Dendritic cell treated with granulocyte-macrophage colony-stimulating factor and Interleukin-4, amounts not matched to agents 40 ng/mL and 50 ng/mL, for 4 days (primary cell): ENCODE measurements at regions not wholly inside any gene's neighbourhood (a gene's known extent, or its start where the extent isn't known, plus 50 kb on each side); places are given as distances from the start of the nearest gene placed in this dataset.

Experiments used
- H3K27ac Mint-ChIP-seq: one replicate; pipeline ENCODE4 v1.8.0; 2022; ENCODE audit warnings: mild to moderate bottlenecking, mixed read lengths
- H3K27me3 Mint-ChIP-seq: one replicate; pipeline ENCODE4 v1.8.0; 2022; ENCODE audit warnings: mild to moderate bottlenecking, mixed read lengths
- H3K36me3 Mint-ChIP-seq: one replicate; pipeline ENCODE4 v1.8.0; 2022; ENCODE audit warnings: low read depth, mixed read lengths
- H3K4me1 Mint-ChIP-seq: one replicate; pipeline ENCODE4 v1.8.0; 2022; ENCODE audit warnings: low read depth, mixed read lengths
- H3K4me3 Mint-ChIP-seq: one replicate; pipeline ENCODE4 v1.8.0; 2022; ENCODE audit warnings: mild to moderate bottlenecking, moderate library complexity, mixed read lengths
- H3K9me3 Mint-ChIP-seq: one replicate; pipeline ENCODE4 v1.8.0; 2022; ENCODE audit warnings: mixed read lengths
- intact Hi-C: fragments of 100-400 bp; cut with micrococcal nuclease; formaldehyde crosslinking; loops from one replicate; pipeline ENCODE4 v1.15.0; 2022

GRCh38 chr16:56068816-56069215 lies 122.5 kb upstream of the GNAO1 start:
- no peaks in the 10 kb centered on the region for H3K9me3 Mint-ChIP-seq
- H3K27me3 Mint-ChIP-seq = peaks cover 23% of the 10 kb centered on the region

GRCh38 chr16:56068314-56068713 lies 123.0 kb upstream of the GNAO1 start:
- peaks cover 3% of the 10 kb centered on the region for H3K4me1 Mint-ChIP-seq
- H3K4me3 Mint-ChIP-seq = no peak overlapping the region
- H3K9me3 Mint-ChIP-seq = no peaks in the 10 kb centered on the region
- intact Hi-C loops = no loop called here
- H3K27me3 Mint-ChIP-seq = peaks cover 23% of the 10 kb centered on the region
- no peaks in the 10 kb centered on the region for H3K36me3 Mint-ChIP-seq
- no peak overlapping the region for H3K27ac Mint-ChIP-seq

More at GRCh38 chr16:56068816-56069215, 122.5 kb upstream of the GNAO1 start:
- Mint-ChIP-seq H3K4me3 (no peak overlapping the region), H3K27ac (no peak overlapping the region), H3K36me3 (no peaks in the 10 kb centered on the region), H3K4me1 (peaks cover 5% of the 10 kb centered on the region)
- intact Hi-C loops = no loop called here

GRCh38 chr16:56067406-56067805 lies 123.9 kb upstream of the GNAO1 start:
- Mint-ChIP-seq H3K27ac (no peak overlapping the region), H3K4me1 (no peaks in the 10 kb centered on the region), H3K9me3 (no peaks in the 10 kb centered on the region), H3K36me3 (no peaks in the 10 kb centered on the region), H3K27me3 (peaks cover 17% of the 10 kb centered on the region), H3K4me3 (no peak overlapping the region)
- intact Hi-C loops = no loop called here

DNA sequence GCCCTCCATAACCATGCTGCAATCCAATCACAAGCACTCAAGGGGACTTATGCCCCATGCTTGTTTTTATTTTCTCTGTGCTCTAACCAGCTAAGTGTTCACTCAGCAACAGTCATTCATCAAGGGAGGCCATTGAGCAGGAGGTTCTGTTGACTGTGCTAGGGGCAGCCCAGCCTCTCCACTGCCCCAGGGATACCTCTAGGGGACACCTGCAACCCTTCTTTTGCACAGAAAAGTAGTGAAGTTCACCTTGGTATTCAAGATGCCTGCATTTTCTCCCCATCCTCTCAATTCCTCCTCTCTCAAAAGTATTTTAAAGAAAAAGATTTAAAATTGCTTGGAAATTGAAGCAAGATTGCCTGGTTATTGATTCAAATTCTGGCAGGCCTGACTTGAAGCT lies 124.7 kb upstream of the GNAO1 start:
- H3K9me3 Mint-ChIP-seq = no peaks in the 10 kb centered on the region
- H3K4me3 Mint-ChIP-seq = no peak overlapping the region
- intact Hi-C loops = no loop called here
- peaks cover 14% of the 10 kb centered on the region for H3K27me3 Mint-ChIP-seq
- no peaks in the 10 kb centered on the region for H3K4me1 Mint-ChIP-seq
- H3K27ac Mint-ChIP-seq = no peak overlapping the region
- no peaks in the 10 kb centered on the region for H3K36me3 Mint-ChIP-seq

DNA sequence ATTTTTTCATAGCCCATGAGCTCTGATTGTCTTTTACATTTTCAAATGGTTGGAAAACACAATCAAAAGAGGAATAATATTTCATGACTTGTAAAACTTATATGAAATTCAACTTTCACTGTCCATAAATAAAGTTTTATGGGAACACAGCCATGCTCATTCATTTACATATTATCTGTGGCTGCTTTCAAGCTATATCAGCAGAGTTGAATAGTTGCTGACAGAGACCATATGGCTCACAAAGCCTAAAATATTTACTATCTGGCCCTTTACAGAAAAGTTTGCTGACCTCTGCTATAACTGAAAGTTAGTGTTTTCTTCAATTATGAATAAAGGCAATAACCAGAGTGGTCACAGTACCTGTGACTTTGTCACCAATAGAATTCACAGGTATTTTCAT lies 128.2 kb upstream of the GNAO1 start:
- Mint-ChIP-seq H3K27me3 (peaks cover 12% of the 10 kb centered on the region), H3K4me1 (no peaks in the 10 kb centered on the region), H3K27ac (no peak overlapping the region), H3K36me3 (no peaks in the 10 kb centered on the region), H3K4me3 (no peak overlapping the region), H3K9me3 (no peaks in the 10 kb centered on the region)
- intact Hi-C loops = no loop called here

DNA sequence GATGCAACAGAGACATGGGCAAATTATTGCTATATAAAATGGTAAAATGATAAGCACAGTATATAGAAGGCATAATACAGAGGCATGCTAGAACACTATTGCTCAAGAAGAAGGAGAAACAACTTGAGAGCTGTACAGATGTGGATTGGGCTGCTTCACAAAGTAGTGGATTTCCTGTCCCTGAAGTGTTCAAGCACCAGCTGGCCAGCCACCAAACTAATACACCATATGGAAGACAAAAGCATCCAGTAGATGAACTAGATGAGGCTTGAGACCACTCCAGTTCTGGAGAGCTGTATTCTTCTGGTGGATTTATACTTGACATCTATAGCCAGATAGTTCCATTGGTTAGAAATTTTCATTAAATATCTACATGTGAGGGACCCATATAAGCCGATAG lies 134.1 kb upstream of the GNAO1 start:
- Mint-ChIP-seq H3K9me3 (no peaks in the 10 kb centered on the region), H3K4me1 (no peaks in the 10 kb centered on the region), H3K27ac (no peak overlapping the region), H3K27me3 (peaks cover 28% of the 10 kb centered on the region), H3K4me3 (no peak overlapping the region), H3K36me3 (no peaks in the 10 kb centered on the region)
- intact Hi-C loops = no loop called here

DNA sequence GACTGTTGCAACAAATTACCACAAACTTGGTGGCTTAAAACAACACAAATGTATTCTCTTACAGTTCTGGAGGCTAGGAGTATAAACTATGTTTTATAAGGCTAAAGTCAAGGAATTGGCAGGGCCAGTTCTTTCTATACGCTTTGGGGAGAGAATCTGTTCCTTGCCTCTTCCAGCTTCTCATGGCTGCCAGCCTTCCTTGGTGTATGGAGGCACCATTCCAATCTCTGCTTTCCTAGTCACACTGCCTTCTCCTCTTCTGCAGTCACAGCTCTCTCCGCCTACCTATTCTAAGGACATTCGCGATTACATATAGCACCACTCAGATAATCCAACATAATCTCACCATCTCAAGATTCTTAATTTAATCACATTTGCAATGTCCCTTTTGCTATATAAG lies 140.4 kb upstream of the GNAO1 start:
- peaks cover 47% of the 10 kb centered on the region for H3K27me3 Mint-ChIP-seq
- peaks cover 15% of the 10 kb centered on the region for H3K4me1 Mint-ChIP-seq
- H3K36me3 Mint-ChIP-seq = no peaks in the 10 kb centered on the region
- intact Hi-C loops = no loop called here
- no peak overlapping the region for H3K4me3 Mint-ChIP-seq
- no peaks in the 10 kb centered on the region for H3K9me3 Mint-ChIP-seq
- no peak overlapping the region for H3K27ac Mint-ChIP-seq

DNA sequence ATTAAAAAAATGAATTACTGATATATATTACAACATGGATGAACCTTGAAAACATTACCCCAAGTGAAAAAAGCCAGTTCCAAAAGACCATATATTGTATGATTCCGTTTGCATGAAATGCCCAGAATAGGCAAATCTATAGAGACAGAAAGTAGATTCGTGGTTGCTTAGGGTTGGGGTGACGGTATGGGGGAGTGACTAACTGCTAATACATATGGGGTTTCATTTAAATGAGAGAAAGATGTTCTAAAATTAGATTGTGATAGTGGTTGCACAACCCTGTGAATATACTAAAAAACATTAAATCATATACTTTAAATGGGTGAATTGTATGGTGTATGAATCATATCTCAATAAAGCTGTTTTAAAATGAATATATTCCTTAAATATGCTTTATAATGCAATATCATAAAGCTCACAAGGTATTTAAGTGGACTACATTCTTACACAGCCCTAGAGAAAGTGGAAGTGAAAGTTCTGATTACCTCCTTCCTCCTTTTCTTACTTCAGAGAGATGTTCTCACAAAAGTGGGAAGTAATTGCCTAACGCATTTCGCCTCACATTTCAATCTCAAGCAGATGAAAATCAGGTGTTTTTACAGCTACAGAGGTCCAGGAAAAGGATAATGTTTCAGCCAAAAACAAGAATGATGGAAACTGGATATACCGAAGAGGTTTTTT lies 142.7 kb upstream of the GNAO1 start:
- Mint-ChIP-seq H3K27me3 (peaks cover 46% of the 10 kb centered on the region), H3K9me3 (no peaks in the 10 kb centered on the region), H3K4me1 (peaks cover 20% of the 10 kb centered on the region), H3K36me3 (no peaks in the 10 kb centered on the region), H3K27ac (no peak overlapping the region), H3K4me3 (no peak overlapping the region)
- intact Hi-C loops = loop anchor here (5.0 kb wide), 1 partner anchor 144 kb away; the partner anchor contains the start of gene GNAO1

DNA sequence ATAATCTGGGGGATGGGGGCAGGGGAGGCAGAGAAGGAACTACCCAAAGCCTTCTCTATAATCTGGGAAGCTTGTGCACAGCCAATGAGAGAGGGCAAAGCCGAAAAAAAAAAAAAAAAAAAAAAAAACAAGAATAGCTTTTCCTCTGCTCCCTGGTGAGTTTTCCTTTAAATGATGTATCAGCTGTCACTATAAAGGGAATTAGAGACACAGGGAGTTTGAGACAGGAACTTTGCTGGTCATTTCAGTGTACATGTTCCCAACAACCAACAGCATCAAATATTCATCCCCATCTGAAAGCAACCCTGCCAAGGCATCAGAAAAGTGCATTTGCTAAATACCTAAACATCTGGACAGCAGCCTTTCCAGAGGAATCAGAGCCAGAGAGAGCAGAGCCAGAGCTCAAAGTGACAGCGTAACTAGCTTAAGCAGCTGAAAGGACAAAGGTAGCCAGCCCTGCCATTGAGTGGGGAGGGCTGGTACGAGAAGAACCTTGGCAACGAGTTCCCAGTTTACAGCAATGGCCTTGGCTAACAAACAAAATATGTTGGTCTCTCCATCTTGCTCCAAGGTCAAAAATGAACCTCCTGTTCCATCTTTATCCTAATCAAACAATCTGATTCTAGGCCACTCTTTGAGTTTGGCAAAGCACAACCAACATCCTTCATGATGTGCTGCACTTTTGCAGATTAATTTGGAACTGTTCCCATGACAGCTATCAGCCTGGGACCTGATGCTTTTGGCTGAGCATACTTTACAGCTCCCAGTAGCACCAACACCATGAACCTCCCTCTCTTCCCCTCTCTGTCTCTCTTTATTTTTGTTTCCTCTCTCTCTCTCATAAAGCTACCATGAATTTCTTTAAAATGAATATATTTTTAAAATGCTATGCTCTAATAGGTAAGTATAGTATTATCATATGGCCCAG lies 143.7 kb upstream of the GNAO1 start:
- no peak overlapping the region for H3K4me3 Mint-ChIP-seq
- intact Hi-C loops = loop anchor here (5.0 kb wide), 1 partner anchor 145 kb away; the partner anchor contains the start of gene GNAO1
- no peak overlapping the region for H3K27ac Mint-ChIP-seq
- H3K36me3 Mint-ChIP-seq = no peaks in the 10 kb centered on the region
- H3K9me3 Mint-ChIP-seq = no peaks in the 10 kb centered on the region
- peaks cover 20% of the 10 kb centered on the region for H3K4me1 Mint-ChIP-seq
- peaks cover 40% of the 10 kb centered on the region for H3K27me3 Mint-ChIP-seq

- Mint-ChIP-seq H3K4me1 (peaks cover 13% of the 10 kb centered on the region), H3K36me3 (no peaks in the 10 kb centered on the region), H3K27ac (no peak overlapping the region), H3K27me3 (peaks cover 38% of the 10 kb centered on the region), H3K9me3 (peaks cover 6% of the 10 kb centered on the region), H3K4me3 (no peak overlapping the region)
- intact Hi-C loops = loop anchor here (5.0 kb wide), 1 partner anchor 275 kb away; no protein-coding TSS in a partner anchor
These were observed 148.9 kb upstream of the GNAO1 start for GRCh38 chr16:56042416-56042815.

- Mint-ChIP-seq H3K4me1 (peaks cover 6% of the 10 kb centered on the region), H3K27ac (no peak overlapping the region), H3K36me3 (no peaks in the 10 kb centered on the region), H3K9me3 (peaks cover 13% of the 10 kb centered on the region), H3K4me3 (no peak overlapping the region), H3K27me3 (peaks cover 33% of the 10 kb centered on the region)
- intact Hi-C loops = loop anchor here (5.0 kb wide), 1 partner anchor 276 kb away; no protein-coding TSS in a partner anchor
These were observed 149.6 kb upstream of the GNAO1 start for GRCh38 chr16:56041556-56042140.

DNA sequence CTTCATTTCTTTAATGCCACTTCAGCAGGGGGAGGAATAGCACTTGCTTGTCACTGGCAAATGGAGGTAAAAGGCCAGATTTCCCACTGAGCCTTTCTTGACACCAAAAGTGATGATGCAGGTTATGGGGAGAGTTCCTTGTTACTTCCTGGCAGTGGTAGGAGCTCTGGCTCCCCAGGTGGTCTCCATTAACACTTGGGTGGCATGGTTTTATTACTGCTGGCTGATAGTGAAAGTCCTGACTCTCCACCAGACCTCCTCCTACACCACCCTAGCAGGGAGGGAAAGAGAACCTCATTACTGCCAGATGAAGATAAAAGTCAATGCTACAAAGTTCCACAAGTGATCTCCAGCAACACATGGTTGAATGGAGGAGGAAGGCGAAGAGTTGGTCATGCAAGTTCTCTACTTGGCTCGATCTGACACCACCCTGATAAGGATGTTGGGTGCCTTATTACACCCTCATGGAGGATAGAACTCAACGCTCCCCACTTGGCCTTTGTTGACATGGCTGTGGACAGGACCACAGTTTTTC lies 152.7 kb upstream of the GNAO1 start:
- H3K4me1 Mint-ChIP-seq = no peaks in the 10 kb centered on the region
- intact Hi-C loops = no loop called here
- peaks cover 16% of the 10 kb centered on the region for H3K9me3 Mint-ChIP-seq
- H3K36me3 Mint-ChIP-seq = no peaks in the 10 kb centered on the region
- peaks cover 37% of the 10 kb centered on the region for H3K27me3 Mint-ChIP-seq
- no peak overlapping the region for H3K4me3 Mint-ChIP-seq
- no peak overlapping the region for H3K27ac Mint-ChIP-seq

DNA sequence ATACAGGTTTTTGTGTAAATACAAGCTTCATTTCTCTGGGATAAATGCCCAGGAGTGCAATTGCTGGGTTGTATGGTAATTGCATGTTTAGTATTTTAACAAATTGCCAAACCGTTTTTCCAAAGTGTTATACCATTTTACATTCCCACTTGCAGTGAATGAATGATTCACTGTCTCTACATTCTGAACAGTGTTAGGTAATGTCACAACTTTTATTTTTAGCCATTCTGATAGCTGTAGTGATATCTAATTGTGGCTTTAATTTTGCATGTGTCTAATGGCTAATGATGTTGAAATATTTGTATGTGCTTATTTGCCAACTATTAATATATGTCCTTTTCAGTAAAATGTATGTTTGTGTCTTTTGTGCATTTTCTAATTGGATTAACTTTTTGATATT lies 156.9 kb upstream of the CES5A start:
- intact Hi-C loops = no loop called here
- no peaks in the 10 kb centered on the region for H3K36me3 Mint-ChIP-seq
- H3K4me3 Mint-ChIP-seq = no peak overlapping the region
- H3K27me3 Mint-ChIP-seq = peaks cover 21% of the 10 kb centered on the region
- no peaks in the 10 kb centered on the region for H3K4me1 Mint-ChIP-seq
- H3K27ac Mint-ChIP-seq = no peak overlapping the region
- peaks cover 6% of the 10 kb centered on the region for H3K9me3 Mint-ChIP-seq

- no peaks in the 10 kb centered on the region for H3K4me1 Mint-ChIP-seq
- H3K27ac Mint-ChIP-seq = no peak overlapping the region
- intact Hi-C loops = no loop called here
- H3K36me3 Mint-ChIP-seq = no peaks in the 10 kb centered on the region
- no peaks in the 10 kb centered on the region for H3K9me3 Mint-ChIP-seq
- no peak overlapping the region for H3K4me3 Mint-ChIP-seq
- peaks cover 10% of the 10 kb centered on the region for H3K27me3 Mint-ChIP-seq
These were observed 153.9 kb upstream of the CES5A start for GRCh38 chr16:56029026-56029425.
